ENCODE measurements at regions not wholly inside any gene's neighbourhood (a gene's known extent, or its start where the extent isn't known, plus 50 kb on each side); places are given as distances from the start of the nearest gene placed in this dataset.

DNA sequence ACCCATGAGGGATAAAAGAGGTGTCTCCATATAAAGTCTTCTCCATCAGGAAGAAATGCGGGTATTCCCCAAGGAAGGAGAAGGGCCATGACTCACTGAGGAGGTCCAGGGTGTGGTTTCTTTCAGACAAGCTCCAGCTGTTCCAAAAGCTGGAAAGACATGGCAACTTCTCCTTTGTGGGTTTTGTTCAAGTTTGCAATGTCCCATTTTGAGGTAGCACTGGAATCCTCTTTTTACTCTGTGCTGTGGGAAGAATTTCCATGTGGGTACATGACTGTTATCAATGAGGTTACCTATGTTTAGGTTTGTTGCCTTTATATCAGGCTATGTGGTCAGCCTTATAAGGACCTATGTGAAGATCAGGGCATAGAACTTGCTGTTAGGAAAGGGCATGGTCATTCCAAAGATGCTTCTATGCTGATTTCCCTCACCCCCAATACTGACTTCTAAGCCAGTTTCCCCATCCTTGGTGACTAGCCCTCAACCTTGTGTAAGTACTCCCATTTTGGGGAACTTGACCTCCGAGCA, 697.5 kb downstream of the INHBA start:
- TF ChIP-seq, protein P1, sequence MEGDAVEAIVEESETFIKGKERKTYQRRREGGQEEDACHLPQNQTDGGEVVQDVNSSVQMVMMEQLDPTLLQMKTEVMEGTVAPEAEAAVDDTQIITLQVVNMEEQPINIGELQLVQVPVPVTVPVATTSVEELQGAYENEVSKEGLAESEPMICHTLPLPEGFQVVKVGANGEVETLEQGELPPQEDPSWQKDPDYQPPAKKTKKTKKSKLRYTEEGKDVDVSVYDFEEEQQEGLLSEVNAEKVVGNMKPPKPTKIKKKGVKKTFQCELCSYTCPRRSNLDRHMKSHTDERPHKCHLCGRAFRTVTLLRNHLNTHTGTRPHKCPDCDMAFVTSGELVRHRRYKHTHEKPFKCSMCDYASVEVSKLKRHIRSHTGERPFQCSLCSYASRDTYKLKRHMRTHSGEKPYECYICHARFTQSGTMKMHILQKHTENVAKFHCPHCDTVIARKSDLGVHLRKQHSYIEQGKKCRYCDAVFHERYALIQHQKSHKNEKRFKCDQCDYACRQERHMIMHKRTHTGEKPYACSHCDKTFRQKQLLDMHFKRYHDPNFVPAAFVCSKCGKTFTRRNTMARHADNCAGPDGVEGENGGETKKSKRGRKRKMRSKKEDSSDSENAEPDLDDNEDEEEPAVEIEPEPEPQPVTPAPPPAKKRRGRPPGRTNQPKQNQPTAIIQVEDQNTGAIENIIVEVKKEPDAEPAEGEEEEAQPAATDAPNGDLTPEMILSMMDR (IDR thresholded peaks at IDR 0.05): no peak
- TF ChIP-seq POLR2A (IDR thresholded peaks at IDR 0.05): no peak
